ENCODE measurements at regions not wholly inside any gene's neighbourhood (a gene's known extent, or its start where the extent isn't known, plus 50 kb on each side); places are given as distances from the start of the nearest gene placed in this dataset.

GRCh38 chr5:124342584-124342983, 403.9 kb downstream of the ZNF608 start:
- Mint-ChIP-seq H3K4me1 (no peaks in the 10 kb centered on the region), H3K36me3 (peaks cover 0 to 7% (median 0%) of the 10 kb centered on the region in 3 donors), H3K27me3 (ENCODE audit: low read depth in 3 of 3) (peaks cover 0 to 2% (median 0%) of the 10 kb centered on the region in 3 donors), H3K9me3 (peaks cover 0 to 1% (median 0%) of the 10 kb centered on the region in 6 donors), H3K27ac (no peak overlapping the region), H3K4me3 (no peak overlapping the region)
- no peak for DNase-seq

GRCh38 chr5:124342027-124342471, 404.4 kb downstream of the ZNF608 start:
- Mint-ChIP-seq H3K4me1 (no peaks in the 10 kb centered on the region), H3K36me3 (peaks cover 0 to 7% (median 0%) of the 10 kb centered on the region in 3 donors), H3K27ac (no peak overlapping the region)

GRCh38 chr5:124341066-124341858, 405.2 kb downstream of the ZNF608 start:
- Mint-ChIP-seq H3K36me3 (peaks cover 0 to 7% (median 0%) of the 10 kb centered on the region in 3 donors), H3K9me3 (peaks cover 0 to 1% (median 0%) of the 10 kb centered on the region in 6 donors), H3K27me3 (ENCODE audit: low read depth in 3 of 3) (peaks cover 0 to under 1% (median 0%) of the 10 kb centered on the region in 3 donors), H3K4me1 (no peaks in the 10 kb centered on the region), H3K27ac (no peak overlapping the region), H3K4me3 (no peak overlapping the region)
- no peak for DNase-seq

More at GRCh38 chr5:124342027-124342471, 404.4 kb downstream of the ZNF608 start:
- Mint-ChIP-seq H3K4me3 (no peak overlapping the region), H3K27me3 (ENCODE audit: low read depth in 3 of 3) (peaks cover 0 to 2% (median 0%) of the 10 kb centered on the region in 3 donors), H3K9me3 (peaks cover 0 to 1% (median 0%) of the 10 kb centered on the region in 6 donors)
- no peak for DNase-seq

- Mint-ChIP-seq H3K27ac (no peak overlapping the region), H3K4me1 (no peaks in the 10 kb centered on the region), H3K27me3 (ENCODE audit: low read depth in 3 of 3) (no peaks in the 10 kb centered on the region), H3K9me3 (peaks cover 0 to 2% (median 0%) of the 10 kb centered on the region in 6 donors), H3K36me3 (peaks cover 0 to 7% (median 0%) of the 10 kb centered on the region in 3 donors), H3K4me3 (no peak overlapping the region)
- no peak for DNase-seq
Measured at GRCh38 chr5:124337996-124338395, 408.4 kb downstream of the ZNF608 start.

- H3K27ac Mint-ChIP-seq, result no peak overlapping the region
- peaks cover 0 to 3% (median 3%) of the 10 kb centered on the region in 3 donors for H3K27me3 Mint-ChIP-seq (ENCODE audit: low read depth in 3 of 3)
- no peak overlapping the region for H3K4me3 Mint-ChIP-seq
- H3K4me1 Mint-ChIP-seq, result no peaks in the 10 kb centered on the region
- DNase-seq, result no peak
- peaks cover 0 to 8% (median 0%) of the 10 kb centered on the region in 6 donors for H3K9me3 Mint-ChIP-seq
- peaks cover 0 to 6% (median 0%) of the 10 kb centered on the region in 3 donors for H3K36me3 Mint-ChIP-seq
Measured at GRCh38 chr5:124333298-124333979, 413.0 kb downstream of the ZNF608 start.

GRCh38 chr5:124332273-124332672, 414.2 kb downstream of the ZNF608 start:
- peaks cover 0 to 3% (median 3%) of the 10 kb centered on the region in 3 donors for H3K27me3 Mint-ChIP-seq (ENCODE audit: low read depth in 3 of 3)
- H3K9me3 Mint-ChIP-seq, result peaks cover 0 to 9% (median 0%) of the 10 kb centered on the region in 6 donors
- DNase-seq, result no peak
- H3K36me3 Mint-ChIP-seq, result no peaks in the 10 kb centered on the region
- H3K27ac Mint-ChIP-seq, result no peak overlapping the region
- no peaks in the 10 kb centered on the region for H3K4me1 Mint-ChIP-seq
- no peak overlapping the region for H3K4me3 Mint-ChIP-seq

- no peak for DNase-seq
- Mint-ChIP-seq H3K9me3 (peaks cover 0 to 9% (median 0%) of the 10 kb centered on the region in 6 donors), H3K27me3 (ENCODE audit: low read depth in 3 of 3) (peaks cover 0 to 3% (median 3%) of the 10 kb centered on the region in 3 donors), H3K27ac (no peak overlapping the region), H3K36me3 (no peaks in the 10 kb centered on the region), H3K4me1 (no peaks in the 10 kb centered on the region), H3K4me3 (no peak overlapping the region)
Measured at GRCh38 chr5:124330595-124331220, 415.7 kb downstream of the ZNF608 start.

GRCh38 chr5:124328201-124328600, 418.2 kb downstream of the ZNF608 start:
- Mint-ChIP-seq H3K27me3 (ENCODE audit: low read depth in 3 of 3) (peaks cover 0 to 3% (median 3%) of the 10 kb centered on the region in 3 donors), H3K27ac (no peak overlapping the region), H3K9me3 (peaks cover 0 to 13% (median 0%) of the 10 kb centered on the region in 6 donors), H3K4me1 (no peaks in the 10 kb centered on the region), H3K36me3 (no peaks in the 10 kb centered on the region), H3K4me3 (no peak overlapping the region)
- DNase-seq, result no peak

GRCh38 chr5:124318661-124319060, 427.8 kb downstream of the ZNF608 start:
- Mint-ChIP-seq H3K4me1 (no peaks in the 10 kb centered on the region), H3K4me3 (no peak overlapping the region), H3K27ac (no peak overlapping the region), H3K9me3 (peaks cover 0 to 4% (median 0%) of the 10 kb centered on the region in 6 donors), H3K27me3 (ENCODE audit: low read depth in 3 of 3) (peaks cover 0 to 3% (median 0%) of the 10 kb centered on the region in 3 donors), H3K36me3 (no peaks in the 10 kb centered on the region)
- DNase-seq, result no peak

- Mint-ChIP-seq H3K4me3 (no peak overlapping the region), H3K9me3 (peaks cover 0 to 2% (median 0%) of the 10 kb centered on the region in 6 donors), H3K27ac (no peak overlapping the region), H3K36me3 (no peaks in the 10 kb centered on the region), H3K27me3 (ENCODE audit: low read depth in 3 of 3) (peaks cover 0 to 4% (median 0%) of the 10 kb centered on the region in 3 donors), H3K4me1 (no peaks in the 10 kb centered on the region)
- DNase-seq, result no peak
Measured at GRCh38 chr5:124317451-124317850, 429.0 kb downstream of the ZNF608 start.

GRCh38 chr5:124315741-124316415, 430.6 kb downstream of the ZNF608 start:
- peaks cover 0 to 4% (median 0%) of the 10 kb centered on the region in 3 donors for H3K27me3 Mint-ChIP-seq (ENCODE audit: low read depth in 3 of 3)
- H3K9me3 Mint-ChIP-seq, result no peaks in the 10 kb centered on the region
- H3K27ac Mint-ChIP-seq, result no peak overlapping the region
- H3K4me1 Mint-ChIP-seq, result no peaks in the 10 kb centered on the region
- no peaks in the 10 kb centered on the region for H3K36me3 Mint-ChIP-seq
- H3K4me3 Mint-ChIP-seq, result no peak overlapping the region
- no peak for DNase-seq

GRCh38 chr5:124310453-124310852, 436.0 kb downstream of the ZNF608 start:
- no peak overlapping the region for H3K27ac Mint-ChIP-seq
- H3K36me3 Mint-ChIP-seq, result no peaks in the 10 kb centered on the region
- no peaks in the 10 kb centered on the region for H3K9me3 Mint-ChIP-seq
- H3K4me1 Mint-ChIP-seq, result no peaks in the 10 kb centered on the region
- peaks cover 0 to 4% (median 0%) of the 10 kb centered on the region in 3 donors for H3K27me3 Mint-ChIP-seq (ENCODE audit: low read depth in 3 of 3)
- H3K4me3 Mint-ChIP-seq, result no peak overlapping the region
- DNase-seq, result no peak

GRCh38 chr5:124309241-124309980, 437.0 kb downstream of the ZNF608 start:
- Mint-ChIP-seq H3K27me3 (ENCODE audit: low read depth in 3 of 3) (peaks cover 0 to 4% (median 0%) of the 10 kb centered on the region in 3 donors), H3K27ac (no peak overlapping the region), H3K4me1 (no peaks in the 10 kb centered on the region), H3K36me3 (no peaks in the 10 kb centered on the region), H3K9me3 (no peaks in the 10 kb centered on the region), H3K4me3 (no peak overlapping the region)
- DNase-seq, result no peak

All from immature natural killer cell (primary cell).